Epidermal melanocyte (primary cell): ENCODE measurements at regions not wholly inside any gene's neighbourhood (a gene's known extent, or its start where the extent isn't known, plus 50 kb on each side); places are given as distances from the start of the nearest gene placed in this dataset.
"Not testable (repeated sequence)": the region's sequence is repeated elsewhere in the genome, so short reads cannot be mapped to it uniquely, and the experiment has no call there.

Source experiments
- DNase-seq: peaks from one replicate; pipeline ENCODE4 v3.0.0; 2011; ENCODE audit warnings: low spot score; ENCODE audit not compliant: insufficient read length

GRCh38 chr2:12871694-12872315, 155.1 kb downstream of the TRIB2 start:
- no peak for DNase-seq

GRCh38 chr2:12877761-12878160, 161.0 kb downstream of the TRIB2 start:
- no peak for DNase-seq

- DNase-seq = no peak
Observed at GRCh38 chr2:12879649-12880048, 162.9 kb downstream of the TRIB2 start.

GRCh38 chr2:12881952-12882351, 165.2 kb downstream of the TRIB2 start:
- DNase-seq = no peak

GRCh38 chr2:12882393-12882792, 165.7 kb downstream of the TRIB2 start:
- no peak for DNase-seq

- no peak for DNase-seq
Observed at GRCh38 chr2:12883906-12884305, 167.2 kb downstream of the TRIB2 start.

- no peak for DNase-seq
Observed at GRCh38 chr2:12884713-12885282, 168.1 kb downstream of the TRIB2 start.

GRCh38 chr2:12890066-12890465, 173.3 kb downstream of the TRIB2 start:
- DNase-seq = no peak

- no peak for DNase-seq
Observed at GRCh38 chr2:12890481-12890991, 173.8 kb downstream of the TRIB2 start.

GRCh38 chr2:12895017-12895416, 178.3 kb downstream of the TRIB2 start:
- no peak for DNase-seq

GRCh38 chr2:12896318-12896982, 179.7 kb downstream of the TRIB2 start:
- DNase-seq = no peak

GRCh38 chr2:12897181-12897580, 180.4 kb downstream of the TRIB2 start:
- DNase-seq = no peak

GRCh38 chr2:12903272-12903671, 186.5 kb downstream of the TRIB2 start:
- DNase-seq = no peak

- DNase-seq = no peak
Observed at GRCh38 chr2:12910431-12910830, 193.7 kb downstream of the TRIB2 start.

GRCh38 chr2:12915787-12916186, 199.1 kb downstream of the TRIB2 start:
- no peak for DNase-seq

GRCh38 chr2:12918138-12918834, 201.6 kb downstream of the TRIB2 start:
- no peak for DNase-seq

GRCh38 chr2:12918835-12919445, 202.2 kb downstream of the TRIB2 start:
- DNase-seq = peak; percentile 49

- no peak for DNase-seq
Observed at GRCh38 chr2:12921321-12921720, 204.6 kb downstream of the TRIB2 start.

- no peak for DNase-seq
Observed at GRCh38 chr2:12923907-12924610, 207.3 kb downstream of the TRIB2 start.

GRCh38 chr2:12926641-12927040, 209.9 kb downstream of the TRIB2 start:
- not testable (repeated sequence) for DNase-seq

- DNase-seq = no peak
Observed at GRCh38 chr2:12928197-12928774, 211.6 kb downstream of the TRIB2 start.
